A549 (cell line): ENCODE measurements at regions not wholly inside any gene's neighbourhood (a gene's known extent, or its start where the extent isn't known, plus 50 kb on each side); places are given as distances from the start of the nearest gene placed in this dataset.
A peak's percentile ranks its signal among the peaks of the same experiment; 100 is the strongest.

Experiments
- ATAC-seq, 2 experiments: fragments of 200-7000 bp in 1 of 2; fragments of >200 bp in 1 of 2; cut with Nextera tagmentation in 1 of 2; cut with Tn5 transposase in 1 of 2; 3 replicates each; pipeline versions ENCODE4 v1.8.0 to v1.9.1; 2018 to 2020; ENCODE audit warnings: mild to moderate bottlenecking in 1 of 2, moderate library complexity in 1 of 2
- CTCF ChIA-PET: fragments of 300-600 bp; sonication (Branson Sonifier 250); formaldehyde crosslinking; extraction: SDS; loops from one replicate; lab custom pipeline; 2021; ENCODE audit warnings: antibody characterized with exemption, inconsistent platforms; lab: Yijun Ruan, JAX
- POLR2A ChIA-PET: fragments of 350-600 bp; formaldehyde crosslinking; extraction: SDS; loops from one replicate; lab custom pipeline; 2021; ENCODE audit warnings: antibody characterized with exemption, inconsistent platforms; lab: Yijun Ruan, JAX
- DNase-seq, 2 experiments: peaks; one replicate each; pipeline versions ENCODE4 v3.0.0 to v3.0.0-alpha.2; 2011 to 2016; ENCODE audit warnings: low read depth in 1 of 2, low spot score in 1 of 2
- FAIRE-seq: peaks from 2 replicates; lab custom pipeline; 2011; peaks lifted over from hg19 to GRCh38; lab: Jason Lieb, UNC
- H3K27ac ChIP-seq, 2 experiments: fragments of >200 bp; sonication (Bioruptor Twin); formaldehyde crosslinking; 3 replicates each; pipeline ENCODE4 v1.5.1; 2016 to 2017
- H3K4me1 ChIP-seq: fragments of >200 bp; sonication (Bioruptor Twin); formaldehyde crosslinking; 3 replicates; pipeline ENCODE4 v1.6.1; 2016
- H3K4me2 ChIP-seq: fragments of >200 bp; sonication (Bioruptor Twin); formaldehyde crosslinking; 3 replicates; pipeline ENCODE4 v1.6.1; 2016
- H3K4me3 ChIP-seq: fragments of >200 bp; sonication (Bioruptor Twin); formaldehyde crosslinking; 3 replicates; pipeline ENCODE4 v1.5.1; 2016
- H3K9me3 ChIP-seq: fragments of >200 bp; sonication (Bioruptor Twin); formaldehyde crosslinking; 3 replicates; pipeline ENCODE4 v1.6.1; 2016
- CBX8 ChIP-seq: fragments of 200-600 bp; sonication (generic); IDR thresholded peaks from 2 replicates; pipeline ENCODE4 v1.6.1; 2016
- CHD2 ChIP-seq: fragments of 150-350 bp; IDR thresholded peaks from 2 replicates; pipeline ENCODE4 v1.6.1; 2014; ENCODE audit warnings: low read length; ENCODE audit not compliant: partially characterized antibody
- EHF ChIP-seq: fragments of 250-450 bp; sonication (Bioruptor Pico); IDR thresholded peaks from 2 replicates; pipeline ENCODE4 v1.5.0; 2020; ENCODE audit warnings: mild to moderate bottlenecking
- EHMT2 ChIP-seq: fragments of 200-600 bp; sonication (generic); IDR thresholded peaks from 2 replicates; pipeline ENCODE4 v1.6.1; 2016; ENCODE audit warnings: antibody characterized with exemption, low read depth, mild to moderate bottlenecking, moderate library complexity
- FOSB ChIP-seq: fragments of 250-450 bp; sonication (Bioruptor Pico); IDR thresholded peaks from 2 replicates; pipeline ENCODE4 v1.5.0; 2020; ENCODE audit warnings: mild to moderate bottlenecking, moderate library complexity
- FOSL2 ChIP-seq, 2 experiments: fragments of 450-650 bp in 1 of 2; fragments of >200 bp in 1 of 2; sonication (Bioruptor Twin) in 1 of 2; formaldehyde crosslinking; IDR thresholded peaks; 2 replicates each; pipeline versions ENCODE4 v1.5.0 to v1.6.1; 2016 to 2020; ENCODE audit warnings: mild to moderate bottlenecking in 1 of 2, moderate library complexity in 1 of 2
- HDAC2 ChIP-seq: fragments of 200-600 bp; sonication (generic); IDR thresholded peaks from 2 replicates; pipeline ENCODE4 v1.6.1; 2016
- KDM1A ChIP-seq: fragments of 200-600 bp; sonication (generic); IDR thresholded peaks from 2 replicates; pipeline ENCODE4 v1.6.1; 2016; ENCODE audit warnings: low read depth, mild to moderate bottlenecking
- KDM5A ChIP-seq: fragments of 200-600 bp; sonication (generic); IDR thresholded peaks from 2 replicates; pipeline ENCODE4 v1.6.1; 2016; ENCODE audit warnings: antibody characterized with exemption, mild to moderate bottlenecking
- MAFK ChIP-seq: fragments of 450-650 bp; IDR thresholded peaks from 2 replicates; pipeline ENCODE4 v1.6.1; 2014; ENCODE audit not compliant: partially characterized antibody
- MYC ChIP-seq: IDR thresholded peaks from 2 replicates; pipeline ENCODE4 v1.6.1; 2012; ENCODE audit warnings: mild to moderate bottlenecking, inconsistent platforms, low read length, improper control_type of control experiment, borderline replicate concordance
- NFE2L2 ChIP-seq: fragments of 150-350 bp; conservative IDR thresholded peaks from 2 replicates; pipeline ENCODE4 v1.6.1; 2014; ENCODE audit warnings: low read length
- NPAS2 ChIP-seq: fragments of 250-450 bp; sonication (Bioruptor Pico); IDR thresholded peaks from 2 replicates; pipeline ENCODE4 v1.8.0; 2022; ENCODE audit warnings: mild to moderate bottlenecking, moderate library complexity, borderline replicate concordance
- NR3C1 ChIP-seq: fragments of >200 bp; sonication (Bioruptor Twin); formaldehyde crosslinking; IDR thresholded peaks from 3 replicates; pipeline ENCODE4 v1.6.1; 2017
- PBX3 ChIP-seq: IDR thresholded peaks from 2 replicates; pipeline ENCODE4 v1.6.1; 2012
- POLR2A ChIP-seq: IDR thresholded peaks from 2 replicates; pipeline ENCODE4 v1.6.1; 2012; ENCODE audit warnings: mild to moderate bottlenecking, low read length
- RAD21 ChIP-seq, 2 experiments: fragments of >200 bp in 1 of 2; sonication (Bioruptor Twin) in 1 of 2; formaldehyde crosslinking in 1 of 2; IDR thresholded peaks in 1 of 2; conservative IDR thresholded peaks in 1 of 2; 2 replicates in 1 of 2; 3 replicates in 1 of 2; pipeline ENCODE4 v1.6.1; 2012 to 2018; ENCODE audit warnings: inconsistent platforms in 1 of 2
- RFX5 ChIP-seq: fragments of 450-650 bp; IDR thresholded peaks from 2 replicates; pipeline ENCODE4 v1.7.1; 2014; ENCODE audit warnings: antibody characterized with exemption, mild to moderate bottlenecking, moderate library complexity
- RNF2 ChIP-seq: fragments of 200-600 bp; sonication (generic); IDR thresholded peaks from 2 replicates; pipeline ENCODE4 v1.6.1; 2016; ENCODE audit warnings: low read depth, mild to moderate bottlenecking, antibody characterized with exemption, moderate library complexity, borderline replicate concordance
- SREBF2 ChIP-seq: fragments of 450-650 bp; IDR thresholded peaks from 2 replicates; pipeline ENCODE4 v1.6.1; 2014; ENCODE audit warnings: mild to moderate bottlenecking, moderate library complexity
- TFCP2L1 ChIP-seq: fragments of 250-450 bp; sonication (Bioruptor Pico); IDR thresholded peaks from 2 replicates; pipeline ENCODE4 v1.5.0; 2021; ENCODE audit warnings: mild to moderate bottlenecking
- ZC3H11A ChIP-seq: fragments of 450-650 bp; IDR thresholded peaks from 2 replicates; pipeline ENCODE4 v1.6.1; 2014; ENCODE audit warnings: antibody characterized with exemption, mild to moderate bottlenecking
- ZFP36 ChIP-seq: fragments of 450-650 bp; IDR thresholded peaks from 2 replicates; pipeline ENCODE4 v1.6.1; 2014; ENCODE audit warnings: borderline replicate concordance; ENCODE audit not compliant: partially characterized antibody
- ZSCAN20 ChIP-seq: fragments of 250-450 bp; sonication (Bioruptor Pico); IDR thresholded peaks from 2 replicates; pipeline ENCODE4 v1.8.0; 2022; ENCODE audit warnings: mild to moderate bottlenecking, moderate library complexity
- WGBS: methylation state at CpG from one replicate; pipeline ENCODE4 v1.1.6; 2017; ENCODE audit errors: missing lambda C conversion rate; 5-methylcytosine and 5-hydroxymethylcytosine counted together
- TF ChIP-seq, protein P1 (sequence below): fragments of >200 bp; sonication (Bioruptor Twin); formaldehyde crosslinking; IDR thresholded peaks from 3 replicates; pipeline ENCODE4 v1.6.1; 2016
- TF ChIP-seq, protein P2 (sequence below): IDR thresholded peaks from 2 replicates; pipeline ENCODE4 v1.6.1; 2012; ENCODE audit warnings: low read depth, borderline replicate concordance
- TF ChIP-seq, protein P3 (sequence below): fragments of >200 bp; sonication (Bioruptor Twin); formaldehyde crosslinking; IDR thresholded peaks from 2 replicates; pipeline ENCODE4 v1.6.1; 2016

GRCh38 chr2:71907503-71907902 lies 240.2 kb downstream of the CYP26B1 start:
- H3K4me1 ChIP-seq = no peaks in the 10 kb centered on the region
- H3K27ac ChIP-seq = no peak overlapping the region
- ATAC-seq (no peak), FAIRE-seq (no peak), DNase-seq (no peak)
- TF ChIP-seq CHD2 = no peak
- TF ChIP-seq FOSB (CRISPR knock-in tag) = no peak
- TF ChIP-seq NFE2L2 = no peak
- TF ChIP-seq NPAS2 (CRISPR knock-in tag) = no peak
- no peak for TF ChIP-seq EHMT2
- TF ChIP-seq RFX5 = no peak
- no peak overlapping the region for H3K4me3 ChIP-seq
- ChIA-PET POLR2A (no interaction called here), CTCF (interaction anchor here (1.0 to 1.6 kb wide), 2 partner anchors 17 to 106 kb away, joined by 3 read pairs; no protein-coding TSS in a partner anchor)
- peaks cover 36% of the 10 kb centered on the region for H3K9me3 ChIP-seq
- no peak overlapping the region for H3K4me2 ChIP-seq
- WGBS = 33% methylated on average over 3 of the region's 3 CpGs

DNA sequence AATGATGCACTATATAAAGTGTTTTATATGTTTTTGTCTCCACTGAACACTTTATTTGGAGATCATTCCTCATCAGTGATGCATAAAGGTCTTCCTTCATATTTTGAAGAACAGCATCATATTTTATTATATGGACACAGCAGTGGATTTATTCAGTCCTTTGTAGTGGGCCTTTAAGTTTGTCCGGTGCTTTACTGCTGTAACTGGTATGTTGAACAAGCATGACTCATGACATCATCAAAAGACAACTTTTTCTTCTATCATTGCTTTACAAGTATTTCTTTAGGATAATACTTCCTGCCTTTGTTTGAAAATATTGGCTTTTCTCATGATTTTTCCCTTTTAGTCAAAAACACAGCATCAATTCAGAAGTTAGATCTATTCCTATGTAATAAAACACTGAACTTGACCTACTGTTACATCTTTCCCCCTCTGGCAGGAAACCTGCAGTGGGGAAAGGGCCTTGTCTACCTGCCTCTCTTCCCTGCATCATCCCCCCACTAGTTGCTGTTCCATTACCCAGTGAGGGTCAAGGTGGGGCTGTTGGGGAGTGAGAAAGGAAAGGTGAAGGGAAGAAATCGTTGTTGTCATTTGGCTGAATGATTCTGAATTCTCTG lies 241.2 kb downstream of the CYP26B1 start:
- 20% methylated on average over 2 of the region's 2 CpGs for WGBS

GRCh38 chr2:71905205-71905604 lies 242.5 kb downstream of the CYP26B1 start:
- ChIA-PET POLR2A (no interaction called here), CTCF (interaction anchor here (1.0 kb wide), 1 partner anchor 19 kb away, joined by 4 read pairs; no protein-coding TSS in a partner anchor)
- ATAC-seq (no peak), DNase-seq (no peak), FAIRE-seq (no peak)
- H3K4me2 ChIP-seq = no peak overlapping the region
- 14% methylated on average over 3 of the region's 3 CpGs for WGBS
- no peak overlapping the region for H3K4me3 ChIP-seq
- H3K4me1 ChIP-seq = no peaks in the 10 kb centered on the region
- H3K9me3 ChIP-seq = peaks cover 20% of the 10 kb centered on the region
- no peak overlapping the region for H3K27ac ChIP-seq
- TF ChIP-seq, protein P1, sequence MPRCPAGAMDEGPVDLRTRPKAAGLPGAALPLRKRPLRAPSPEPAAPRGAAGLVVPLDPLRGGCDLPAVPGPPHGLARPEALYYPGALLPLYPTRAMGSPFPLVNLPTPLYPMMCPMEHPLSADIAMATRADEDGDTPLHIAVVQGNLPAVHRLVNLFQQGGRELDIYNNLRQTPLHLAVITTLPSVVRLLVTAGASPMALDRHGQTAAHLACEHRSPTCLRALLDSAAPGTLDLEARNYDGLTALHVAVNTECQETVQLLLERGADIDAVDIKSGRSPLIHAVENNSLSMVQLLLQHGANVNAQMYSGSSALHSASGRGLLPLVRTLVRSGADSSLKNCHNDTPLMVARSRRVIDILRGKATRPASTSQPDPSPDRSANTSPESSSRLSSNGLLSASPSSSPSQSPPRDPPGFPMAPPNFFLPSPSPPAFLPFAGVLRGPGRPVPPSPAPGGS = no peak
- TF ChIP-seq KDM5A (no peak), EHF (no peak), RAD21 (conservative IDR thresholded peaks at IDR 0.05 in 1 of 2, IDR thresholded peaks at IDR 0.05 in 1 of 2) (no peak), FOSB (CRISPR knock-in tag) (no peak), ZSCAN20 (no peak), SREBF2 (no peak), RNF2 (no peak), HDAC2 (no peak), MYC (no peak), PBX3 (no peak), FOSL2 (IDR thresholded peaks at IDR 0.05) (no peak), FOSL2 (CRISPR knock-in tag; IDR thresholded peaks at IDR 0.05) (no peak), TFCP2L1 (CRISPR knock-in tag) (no peak)
- TF ChIP-seq, protein P2, sequence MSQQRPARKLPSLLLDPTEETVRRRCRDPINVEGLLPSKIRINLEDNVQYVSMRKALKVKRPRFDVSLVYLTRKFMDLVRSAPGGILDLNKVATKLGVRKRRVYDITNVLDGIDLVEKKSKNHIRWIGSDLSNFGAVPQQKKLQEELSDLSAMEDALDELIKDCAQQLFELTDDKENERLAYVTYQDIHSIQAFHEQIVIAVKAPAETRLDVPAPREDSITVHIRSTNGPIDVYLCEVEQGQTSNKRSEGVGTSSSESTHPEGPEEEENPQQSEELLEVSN = no peak
- TF ChIP-seq, protein P3, sequence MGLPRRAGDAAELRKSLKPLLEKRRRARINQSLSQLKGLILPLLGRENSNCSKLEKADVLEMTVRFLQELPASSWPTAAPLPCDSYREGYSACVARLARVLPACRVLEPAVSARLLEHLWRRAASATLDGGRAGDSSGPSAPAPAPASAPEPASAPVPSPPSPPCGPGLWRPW = no peak

More for the DNA sequence above, 241.2 kb downstream of the CYP26B1 start:
- H3K27ac ChIP-seq = no peak overlapping the region
- POLR2A ChIA-PET = no interaction called here
- no peak for ATAC-seq
- TF ChIP-seq ZC3H11A = no peak
- no peak for TF ChIP-seq FOSB (CRISPR knock-in tag)
- no peak for TF ChIP-seq KDM1A
- TF ChIP-seq POLR2A = no peak
- 0 out of 2 replicates have a peak, but pooled peaks have one; percentile 56 for TF ChIP-seq RNF2
- no peak for TF ChIP-seq ZFP36
- no peak for TF ChIP-seq PBX3
- no peak for TF ChIP-seq NR3C1
- no peak for TF ChIP-seq RAD21 (conservative IDR thresholded peaks at IDR 0.05 in 1 of 2, IDR thresholded peaks at IDR 0.05 in 1 of 2)
- TF ChIP-seq CBX8 = peak; percentile 55; the same call in 1 of the 2 replicates
- no peak for TF ChIP-seq MAFK
- no peak for TF ChIP-seq FOSL2 (IDR thresholded peaks at IDR 0.05)
- no peak for TF ChIP-seq FOSL2 (CRISPR knock-in tag; IDR thresholded peaks at IDR 0.05)
- TF ChIP-seq, all 56 proteins: peak for 2
- H3K9me3 ChIP-seq = peaks cover 33% of the 10 kb centered on the region
- no peak overlapping the region for H3K4me2 ChIP-seq
- FAIRE-seq = no peak
- no peaks in the 10 kb centered on the region for H3K4me1 ChIP-seq
- DNase-seq = no peak
- CTCF ChIA-PET = interaction anchor here (1.0 kb wide), 1 partner anchor 18 kb away, joined by 4 read pairs; no protein-coding TSS in a partner anchor
- H3K4me3 ChIP-seq = no peak overlapping the region
